Activated CD8-positive, alpha-beta T cell treated with anti-CD3 and anti-CD28 coated beads for 36 hours (primary cell): ENCODE measurements at regions not wholly inside any gene's neighbourhood (a gene's known extent, or its start where the extent isn't known, plus 50 kb on each side); places are given as distances from the start of the nearest gene placed in this dataset.

Experiments
- ATAC-seq: fragments of 200-7000 bp; cut with Tn5 transposase; one replicate; pipeline ENCODE4 v1.10.0; 2021; ENCODE audit warnings: mild to moderate bottlenecking, moderate library complexity
- CTCF ChIA-PET: fragments of 350-600 bp; sonication (Branson Sonifier 250); formaldehyde crosslinking; loops from one replicate; lab custom pipeline; 2021; ENCODE audit warnings: antibody characterized with exemption; lab: Charles Lee
- POLR2A ChIA-PET: fragments of 350-600 bp; sonication (Branson Sonifier 250); formaldehyde crosslinking; loops from one replicate; lab custom pipeline; 2021; ENCODE audit warnings: antibody characterized with exemption; lab: Charles Lee
- DNase-seq: peaks from one replicate; pipeline ENCODE4 v3.0.0-alpha.2; 2020
- H3K27ac Mint-ChIP-seq: one replicate; pipeline ENCODE4 v1.8.0; 2021; ENCODE audit warnings: mild to moderate bottlenecking, mixed read lengths
- H3K27me3 Mint-ChIP-seq: one replicate; pipeline ENCODE4 v1.8.0; 2021; ENCODE audit warnings: mixed read lengths
- H3K36me3 Mint-ChIP-seq: one replicate; pipeline ENCODE4 v1.8.0; 2021; ENCODE audit warnings: low read depth, mixed read lengths
- H3K4me1 Mint-ChIP-seq: one replicate; pipeline ENCODE4 v1.8.0; 2021; ENCODE audit warnings: low read depth, mixed read lengths
- H3K4me3 Mint-ChIP-seq: one replicate; pipeline ENCODE4 v1.8.0; 2021; ENCODE audit warnings: mild to moderate bottlenecking, moderate library complexity, mixed read lengths
- H3K9me3 Mint-ChIP-seq: one replicate; pipeline ENCODE4 v1.8.0; 2021; ENCODE audit warnings: mixed read lengths
- intact Hi-C: fragments of 100-400 bp; cut with micrococcal nuclease; formaldehyde crosslinking; loops from one replicate; pipeline ENCODE4 v1.10.0; 2022
- TF ChIP-seq, protein P1 (sequence below): fragments of 200-600 bp; IDR thresholded peaks from one replicate; pipeline ENCODE4 v1.8.0; 2022; ENCODE audit warnings: antibody characterized with exemption, mild to moderate bottlenecking

GRCh38 chr15:70410371-70410985 lies 312.8 kb upstream of the TLE3 start:
- POLR2A ChIA-PET = no interaction called here
- intact Hi-C loops = no loop called here
- Mint-ChIP-seq H3K4me1 (no peaks in the 10 kb centered on the region), H3K36me3 (no peaks in the 10 kb centered on the region), H3K27ac (no peak overlapping the region), H3K9me3 (no peaks in the 10 kb centered on the region), H3K27me3 (peaks cover 6% of the 10 kb centered on the region), H3K4me3 (no peak overlapping the region)
- DNase-seq (no peak), ATAC-seq (no peak)
- TF ChIP-seq, protein P1, sequence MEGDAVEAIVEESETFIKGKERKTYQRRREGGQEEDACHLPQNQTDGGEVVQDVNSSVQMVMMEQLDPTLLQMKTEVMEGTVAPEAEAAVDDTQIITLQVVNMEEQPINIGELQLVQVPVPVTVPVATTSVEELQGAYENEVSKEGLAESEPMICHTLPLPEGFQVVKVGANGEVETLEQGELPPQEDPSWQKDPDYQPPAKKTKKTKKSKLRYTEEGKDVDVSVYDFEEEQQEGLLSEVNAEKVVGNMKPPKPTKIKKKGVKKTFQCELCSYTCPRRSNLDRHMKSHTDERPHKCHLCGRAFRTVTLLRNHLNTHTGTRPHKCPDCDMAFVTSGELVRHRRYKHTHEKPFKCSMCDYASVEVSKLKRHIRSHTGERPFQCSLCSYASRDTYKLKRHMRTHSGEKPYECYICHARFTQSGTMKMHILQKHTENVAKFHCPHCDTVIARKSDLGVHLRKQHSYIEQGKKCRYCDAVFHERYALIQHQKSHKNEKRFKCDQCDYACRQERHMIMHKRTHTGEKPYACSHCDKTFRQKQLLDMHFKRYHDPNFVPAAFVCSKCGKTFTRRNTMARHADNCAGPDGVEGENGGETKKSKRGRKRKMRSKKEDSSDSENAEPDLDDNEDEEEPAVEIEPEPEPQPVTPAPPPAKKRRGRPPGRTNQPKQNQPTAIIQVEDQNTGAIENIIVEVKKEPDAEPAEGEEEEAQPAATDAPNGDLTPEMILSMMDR = no peak
- CTCF ChIA-PET = no interaction called here

DNA sequence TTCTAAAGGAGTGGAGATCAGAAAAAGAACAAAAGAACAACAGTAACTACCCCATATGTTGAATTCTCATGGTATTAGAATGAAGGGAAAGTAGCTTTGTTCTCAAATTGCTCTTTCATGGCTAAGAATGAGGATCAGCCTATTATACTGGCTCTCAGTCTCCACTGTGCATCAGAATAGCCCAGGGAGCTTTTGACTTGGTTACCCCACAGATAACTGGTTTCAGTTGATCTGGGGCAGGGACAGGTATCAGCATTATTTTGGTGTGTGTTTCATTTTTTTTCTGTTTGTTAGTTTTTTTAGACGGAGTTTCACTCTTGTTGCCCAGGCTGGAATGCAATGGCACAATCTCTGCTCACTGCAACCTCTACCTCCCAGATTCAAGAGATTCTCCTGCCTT lies 311.7 kb upstream of the TLE3 start:
- intact Hi-C loops = no loop called here
- POLR2A ChIA-PET = interaction anchor here (1.3 kb wide), 1 partner anchor 11 kb away, joined by 4 read pairs; no protein-coding TSS in a partner anchor

DNA sequence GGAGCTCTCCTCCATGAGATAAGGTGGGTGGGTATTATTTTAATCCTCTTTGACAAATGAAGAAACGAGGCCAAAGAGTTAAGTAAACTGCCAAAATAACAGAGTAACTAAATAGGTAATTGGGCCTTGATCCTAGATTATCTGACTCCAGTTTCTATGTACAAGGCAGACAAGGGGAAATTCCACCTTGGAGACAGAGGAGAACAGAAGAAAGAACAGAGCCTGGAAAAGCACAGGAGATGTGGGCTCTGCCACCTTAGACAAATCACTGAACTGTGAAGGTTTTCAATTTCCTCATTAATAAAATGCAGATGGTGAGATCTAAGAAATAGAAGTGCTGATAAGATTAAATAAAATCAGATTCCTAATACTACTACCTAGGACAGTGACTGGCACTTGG lies 310.2 kb upstream of the TLE3 start:
- intact Hi-C loops = no loop called here
- TF ChIP-seq, protein P1 = no peak
- DNase-seq = no peak
- Mint-ChIP-seq H3K4me3 (no peak overlapping the region), H3K27me3 (peaks cover 8% of the 10 kb centered on the region), H3K9me3 (no peaks in the 10 kb centered on the region), H3K27ac (no peak overlapping the region), H3K36me3 (no peaks in the 10 kb centered on the region), H3K4me1 (no peaks in the 10 kb centered on the region)
- POLR2A ChIA-PET = interaction anchor here (0.7 kb wide), 1 partner anchor 132 kb away, joined by 3 read pairs; no protein-coding TSS in a partner anchor
- ATAC-seq = no peak
- CTCF ChIA-PET = no interaction called here

More for the DNA sequence above, 311.7 kb upstream of the TLE3 start:
- Mint-ChIP-seq H3K9me3 (no peaks in the 10 kb centered on the region), H3K4me1 (no peaks in the 10 kb centered on the region), H3K27ac (no peak overlapping the region), H3K27me3 (peaks cover 6% of the 10 kb centered on the region), H3K4me3 (no peak overlapping the region), H3K36me3 (no peaks in the 10 kb centered on the region)
- TF ChIP-seq, protein P1 = no peak
- CTCF ChIA-PET = interaction anchor here (0.6 kb wide), 1 partner anchor 416 kb away, joined by 3 read pairs; no protein-coding TSS in a partner anchor
- ATAC-seq = no peak
- no peak for DNase-seq

DNA sequence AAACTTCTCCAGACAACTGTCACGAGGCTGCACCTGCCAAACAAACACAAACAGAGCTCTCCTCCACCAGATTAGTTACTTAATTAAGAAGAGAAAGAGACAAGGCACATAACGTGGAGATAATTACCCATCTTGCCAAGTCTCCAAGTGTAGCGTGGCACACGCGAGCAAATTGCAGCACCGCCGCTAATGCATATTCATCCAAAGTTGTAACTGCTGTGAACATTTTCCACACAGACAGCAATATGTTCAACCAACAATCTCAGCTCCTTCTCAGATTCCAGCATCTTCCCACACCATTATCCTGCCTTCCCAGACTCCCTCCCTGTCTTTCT lies 309.6 kb upstream of the TLE3 start:
- TF ChIP-seq, protein P1 = no peak
- ChIA-PET CTCF (interaction anchor here (1.2 kb wide), 1 partner anchor 81 kb away, joined by 3 read pairs; no protein-coding TSS in a partner anchor), POLR2A (interaction anchor here (1.5 kb wide), 1 partner anchor 11 kb away, joined by 4 read pairs; no protein-coding TSS in a partner anchor)
- DNase-seq (no peak), ATAC-seq (no peak)
- peaks cover 8% of the 10 kb centered on the region for H3K27me3 Mint-ChIP-seq
- H3K4me1 Mint-ChIP-seq = no peaks in the 10 kb centered on the region
- H3K36me3 Mint-ChIP-seq = no peaks in the 10 kb centered on the region
- intact Hi-C loops = no loop called here
- no peak overlapping the region for H3K4me3 Mint-ChIP-seq
- H3K9me3 Mint-ChIP-seq = no peaks in the 10 kb centered on the region
- no peak overlapping the region for H3K27ac Mint-ChIP-seq

DNA sequence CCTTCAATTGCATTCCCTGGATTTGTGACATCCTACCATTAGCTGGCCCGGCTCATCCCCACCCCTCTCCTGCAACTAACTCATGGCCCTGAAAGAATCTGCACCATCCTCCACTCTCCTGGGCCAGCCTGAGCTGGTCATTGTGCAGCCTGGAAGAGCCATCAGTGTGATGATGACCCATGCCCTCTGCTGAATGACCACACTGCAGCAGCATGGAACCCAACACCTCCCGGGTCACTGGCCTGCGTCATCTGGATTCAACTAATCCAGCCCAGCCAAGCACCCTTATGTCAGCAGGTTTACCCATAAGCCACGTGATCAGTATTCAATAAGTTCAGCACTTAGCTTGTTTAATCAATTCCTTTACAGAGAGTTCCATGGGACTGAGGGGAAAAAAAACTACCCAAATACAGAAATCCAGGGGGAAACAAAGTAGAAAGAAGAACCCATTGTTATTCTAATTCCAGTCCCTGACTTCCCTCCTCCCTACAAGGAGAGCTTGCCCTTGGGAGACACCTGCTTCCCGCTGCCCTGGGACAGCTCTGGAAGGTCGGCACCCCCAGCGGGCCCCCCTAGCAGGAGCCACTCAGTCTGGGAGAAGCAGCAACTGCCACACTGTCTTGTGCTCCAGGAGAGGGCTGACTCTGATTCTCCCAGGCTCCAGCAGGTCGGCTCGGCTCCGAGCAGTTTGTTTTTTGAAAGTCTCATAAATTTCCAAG lies 309.1 kb upstream of the TLE3 start:
- H3K27ac Mint-ChIP-seq = no peak overlapping the region
- intact Hi-C loops = no loop called here
- H3K27me3 Mint-ChIP-seq = peaks cover 8% of the 10 kb centered on the region
- TF ChIP-seq, protein P1 = no peak
- no peaks in the 10 kb centered on the region for H3K9me3 Mint-ChIP-seq
- no peak overlapping the region for H3K4me3 Mint-ChIP-seq
- ChIA-PET CTCF (interaction anchor here (1.2 kb wide), 1 partner anchor 81 kb away, joined by 3 read pairs; no protein-coding TSS in a partner anchor), POLR2A (interaction anchor here (1.5 kb wide), 1 partner anchor 11 kb away, joined by 4 read pairs; no protein-coding TSS in a partner anchor)
- DNase-seq (no peak), ATAC-seq (no peak)
- no peaks in the 10 kb centered on the region for H3K36me3 Mint-ChIP-seq
- H3K4me1 Mint-ChIP-seq = no peaks in the 10 kb centered on the region
